RWPE1 (cell line): ENCODE measurements at regions not wholly inside any gene's neighbourhood (a gene's known extent, or its start where the extent isn't known, plus 50 kb on each side); places are given as distances from the start of the nearest gene placed in this dataset.

Experiments
- CTCF ChIA-PET: fragments of 350-600 bp; sonication (Branson Sonifier 250); formaldehyde crosslinking; extraction: SDS; loops from one replicate; lab custom pipeline; 2021; lab: Yijun Ruan, JAX
- POLR2A ChIA-PET: fragments of 400-600 bp; formaldehyde crosslinking; extraction: SDS; loops from one replicate; lab custom pipeline; 2020; ENCODE audit warnings: antibody characterized with exemption; ENCODE audit not compliant: low non-redundant PET; lab: Yijun Ruan, JAX
- DNase-seq: peaks from one replicate; pipeline ENCODE4 v3.0.0; 2012; ENCODE audit warnings: low spot score
- H3K27ac ChIP-seq: fragments of 450-650 bp; 2 replicates; pipeline ENCODE4 v1.5.1; 2017
- CTCF ChIP-seq: fragments of 450-650 bp; conservative IDR thresholded peaks from 2 replicates; pipeline ENCODE4 v1.5.1; 2017; ENCODE audit warnings: low read depth, mild to moderate bottlenecking

GRCh38 chr4:81904121-81904520 is 432.4 kb upstream of the RASGEF1B start:
- no peak overlapping the region for H3K27ac ChIP-seq
- ChIA-PET POLR2A (no interaction called here), CTCF (no interaction called here)
- no peak for TF ChIP-seq CTCF
- DNase-seq = no peak

GRCh38 chr4:81903212-81903611 is 431.5 kb upstream of the RASGEF1B start:
- no peak for TF ChIP-seq CTCF
- ChIA-PET CTCF (no interaction called here), POLR2A (no interaction called here)
- no peak overlapping the region for H3K27ac ChIP-seq
- DNase-seq = no peak

- no peak for DNase-seq
- POLR2A ChIA-PET = no interaction called here
- CTCF ChIA-PET = interaction anchor here (0.6 kb wide), 1 partner anchor 15 kb away, joined by 3 read pairs; no protein-coding TSS in a partner anchor
- TF ChIP-seq CTCF = no peak
- no peak overlapping the region for H3K27ac ChIP-seq
These were observed 427.3 kb upstream of the RASGEF1B start for GRCh38 chr4:81898862-81899504.

- ChIA-PET POLR2A (no interaction called here), CTCF (no interaction called here)
- no peak for TF ChIP-seq CTCF
- peak; percentile 49 for DNase-seq
- H3K27ac ChIP-seq = no peak overlapping the region
These were observed 425.2 kb upstream of the RASGEF1B start for GRCh38 chr4:81896936-81897335.

- no peak for DNase-seq
- ChIA-PET POLR2A (no interaction called here), CTCF (no interaction called here)
- no peak for TF ChIP-seq CTCF
- no peak overlapping the region for H3K27ac ChIP-seq
These were observed 419.6 kb upstream of the RASGEF1B start for GRCh38 chr4:81891005-81891996.

GRCh38 chr4:81884986-81885385 is 413.3 kb upstream of the RASGEF1B start:
- POLR2A ChIA-PET = no interaction called here
- no peak for DNase-seq
- CTCF ChIA-PET = no interaction called here
- H3K27ac ChIP-seq = no peak overlapping the region
- TF ChIP-seq CTCF = no peak
